ENCODE measurements at regions not wholly inside any gene's neighbourhood (a gene's known extent, or its start where the extent isn't known, plus 50 kb on each side); places are given as distances from the start of the nearest gene placed in this dataset.

DNA sequence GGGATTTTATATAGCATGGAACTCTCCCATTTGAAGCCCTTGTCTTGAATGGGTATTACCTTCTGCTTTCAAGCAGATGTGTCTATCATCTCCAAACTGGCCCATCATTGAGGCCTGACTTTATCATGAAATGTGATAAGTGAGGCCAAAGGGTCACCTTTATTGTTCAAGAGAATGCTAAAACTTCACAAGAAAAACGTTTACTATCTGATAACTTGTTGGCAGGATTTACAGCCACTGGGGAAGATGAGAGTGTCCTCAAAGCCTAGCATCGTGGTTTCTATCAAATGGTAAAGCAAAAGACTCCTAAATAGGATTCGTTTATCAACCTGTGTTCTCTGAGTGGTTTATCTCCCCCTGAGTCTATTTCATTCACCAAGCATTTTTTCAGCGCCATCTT lies 62.0 kb upstream of the CLMN start:
- TF ChIP-seq, protein P1, sequence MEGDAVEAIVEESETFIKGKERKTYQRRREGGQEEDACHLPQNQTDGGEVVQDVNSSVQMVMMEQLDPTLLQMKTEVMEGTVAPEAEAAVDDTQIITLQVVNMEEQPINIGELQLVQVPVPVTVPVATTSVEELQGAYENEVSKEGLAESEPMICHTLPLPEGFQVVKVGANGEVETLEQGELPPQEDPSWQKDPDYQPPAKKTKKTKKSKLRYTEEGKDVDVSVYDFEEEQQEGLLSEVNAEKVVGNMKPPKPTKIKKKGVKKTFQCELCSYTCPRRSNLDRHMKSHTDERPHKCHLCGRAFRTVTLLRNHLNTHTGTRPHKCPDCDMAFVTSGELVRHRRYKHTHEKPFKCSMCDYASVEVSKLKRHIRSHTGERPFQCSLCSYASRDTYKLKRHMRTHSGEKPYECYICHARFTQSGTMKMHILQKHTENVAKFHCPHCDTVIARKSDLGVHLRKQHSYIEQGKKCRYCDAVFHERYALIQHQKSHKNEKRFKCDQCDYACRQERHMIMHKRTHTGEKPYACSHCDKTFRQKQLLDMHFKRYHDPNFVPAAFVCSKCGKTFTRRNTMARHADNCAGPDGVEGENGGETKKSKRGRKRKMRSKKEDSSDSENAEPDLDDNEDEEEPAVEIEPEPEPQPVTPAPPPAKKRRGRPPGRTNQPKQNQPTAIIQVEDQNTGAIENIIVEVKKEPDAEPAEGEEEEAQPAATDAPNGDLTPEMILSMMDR (IDR thresholded peaks at IDR 0.05; ENCODE audit: insufficient read depth, low read depth, low read length), result no peak
- TF ChIP-seq EZH2 (IDR thresholded peaks at IDR 0.05; ENCODE audit: insufficient read depth, low read length), result no peak
